BJ (cell line): ENCODE measurements at regions not wholly inside any gene's neighbourhood (a gene's known extent, or its start where the extent isn't known, plus 50 kb on each side); places are given as distances from the start of the nearest gene placed in this dataset.

Experiments used
- CTCF ChIA-PET: fragments of 350-600 bp; formaldehyde crosslinking; extraction: SDS; loops from one replicate; lab custom pipeline; 2021; ENCODE audit warnings: antibody characterized with exemption, inconsistent platforms; lab: Yijun Ruan, JAX
- POLR2A ChIA-PET: fragments of 300-600 bp; sonication (Branson Sonifier 250); formaldehyde crosslinking; extraction: SDS; loops from one replicate; lab custom pipeline; 2021; ENCODE audit warnings: antibody characterized with exemption; lab: Charles Lee
- DNase-seq: peaks from one replicate; pipeline ENCODE4 v3.0.0-alpha.2; 2011; ENCODE audit warnings: low read depth
- H3K27me3 ChIP-seq: 2 replicates; pipeline ENCODE4 v1.6.0; 2011; ENCODE audit warnings: low read length; ENCODE audit not compliant: control insufficient read depth, insufficient read depth
- H3K36me3 ChIP-seq: 2 replicates; pipeline ENCODE4 v1.5.1; 2011; ENCODE audit warnings: low read length; ENCODE audit not compliant: control insufficient read depth, insufficient read depth
- H3K4me3 ChIP-seq: 2 replicates; pipeline ENCODE4 v1.5.1; 2011; ENCODE audit warnings: low read depth, mild to moderate bottlenecking, control low read depth, low read length
- TF ChIP-seq, protein P1 (sequence below): IDR thresholded peaks from 2 replicates; pipeline ENCODE4 v1.5.1; 2011; ENCODE audit warnings: low read depth, mild to moderate bottlenecking, control low read depth, inconsistent platforms, low read length, moderate library complexity; ENCODE audit not compliant: insufficient read depth

DNA sequence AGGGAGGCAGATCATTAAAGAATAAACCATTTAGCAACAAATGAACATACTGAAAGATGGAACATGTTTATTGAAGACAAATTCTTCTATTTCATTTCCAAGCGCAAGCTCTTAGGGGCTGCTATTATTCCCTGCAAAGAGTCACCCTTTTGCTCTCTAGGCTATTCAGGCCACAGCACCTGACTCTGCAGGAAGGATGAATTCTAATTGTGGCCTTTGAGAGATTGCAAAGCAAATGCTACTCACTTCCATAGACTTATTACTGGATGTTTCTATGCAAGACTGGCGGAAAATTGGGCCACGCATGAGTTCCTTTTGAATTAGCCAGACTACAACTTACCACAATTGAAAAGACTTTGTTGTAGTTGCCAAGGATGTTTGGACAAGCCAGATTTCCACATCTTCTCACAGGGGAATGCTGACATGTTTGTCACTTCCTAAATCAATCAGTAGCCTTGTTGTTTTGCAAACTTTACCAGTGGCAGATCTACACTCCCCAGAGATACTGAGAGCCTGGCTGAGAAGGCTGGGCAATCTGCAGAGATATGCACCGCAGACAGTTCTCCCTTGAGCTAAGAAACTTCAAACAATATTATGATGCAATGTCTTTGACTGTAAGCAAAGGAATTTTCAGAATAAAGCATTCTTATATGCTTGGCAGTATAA lies 334.3 kb upstream of the SYT1 start:
- TF ChIP-seq, protein P1, sequence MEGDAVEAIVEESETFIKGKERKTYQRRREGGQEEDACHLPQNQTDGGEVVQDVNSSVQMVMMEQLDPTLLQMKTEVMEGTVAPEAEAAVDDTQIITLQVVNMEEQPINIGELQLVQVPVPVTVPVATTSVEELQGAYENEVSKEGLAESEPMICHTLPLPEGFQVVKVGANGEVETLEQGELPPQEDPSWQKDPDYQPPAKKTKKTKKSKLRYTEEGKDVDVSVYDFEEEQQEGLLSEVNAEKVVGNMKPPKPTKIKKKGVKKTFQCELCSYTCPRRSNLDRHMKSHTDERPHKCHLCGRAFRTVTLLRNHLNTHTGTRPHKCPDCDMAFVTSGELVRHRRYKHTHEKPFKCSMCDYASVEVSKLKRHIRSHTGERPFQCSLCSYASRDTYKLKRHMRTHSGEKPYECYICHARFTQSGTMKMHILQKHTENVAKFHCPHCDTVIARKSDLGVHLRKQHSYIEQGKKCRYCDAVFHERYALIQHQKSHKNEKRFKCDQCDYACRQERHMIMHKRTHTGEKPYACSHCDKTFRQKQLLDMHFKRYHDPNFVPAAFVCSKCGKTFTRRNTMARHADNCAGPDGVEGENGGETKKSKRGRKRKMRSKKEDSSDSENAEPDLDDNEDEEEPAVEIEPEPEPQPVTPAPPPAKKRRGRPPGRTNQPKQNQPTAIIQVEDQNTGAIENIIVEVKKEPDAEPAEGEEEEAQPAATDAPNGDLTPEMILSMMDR = no peak
- ChIA-PET POLR2A (interaction anchor here (0.5 to 0.6 kb wide), 2 partner anchors 380 to 588 kb away, joined by 4 to 8 read pairs; no protein-coding TSS in a partner anchor), CTCF (no interaction called here)
- DNase-seq = peak; percentile 9
- H3K36me3 ChIP-seq = no peaks in the 10 kb centered on the region
- H3K4me3 ChIP-seq = no peak overlapping the region
- peaks cover 2% of the 10 kb centered on the region; the same call in 1 of the 2 replicates for H3K27me3 ChIP-seq

DNA sequence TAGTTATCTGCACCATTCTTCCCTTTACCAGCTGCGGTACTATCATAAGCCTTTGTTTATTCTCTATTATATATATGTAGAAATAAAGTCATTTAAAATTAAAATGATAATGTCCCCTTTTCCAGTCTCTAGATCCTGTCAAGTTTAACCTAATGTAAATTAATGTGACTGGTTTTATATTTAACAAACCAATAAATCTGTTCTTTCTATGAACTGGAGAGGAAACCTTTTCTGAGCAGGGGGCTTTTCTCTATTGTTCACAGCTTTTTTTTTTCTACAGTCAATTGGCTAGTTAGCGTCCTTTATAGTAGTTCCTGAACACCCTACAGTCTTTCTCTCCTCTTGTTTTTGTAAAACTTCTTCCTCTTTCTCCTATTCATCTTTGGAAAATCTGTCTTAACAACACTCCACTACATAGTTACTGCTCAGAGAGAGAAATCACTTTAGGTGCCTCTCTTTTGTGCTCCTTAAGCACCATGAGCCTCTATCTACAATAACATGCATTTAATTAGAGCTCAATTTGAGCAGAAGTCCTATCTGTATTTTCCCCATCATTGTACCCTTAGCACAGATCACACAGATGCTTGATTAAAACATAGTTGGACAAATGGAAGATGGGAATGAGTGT lies 332.6 kb upstream of the SYT1 start:
- ChIA-PET CTCF (no interaction called here), POLR2A (no interaction called here)
- Histone ChIP-seq H3K4me3 (no peak overlapping the region), H3K27me3 (peaks cover 2% of the 10 kb centered on the region; the same call in 1 of the 2 replicates), H3K36me3 (no peaks in the 10 kb centered on the region)
- TF ChIP-seq, protein P1 = no peak
- DNase-seq = no peak

DNA sequence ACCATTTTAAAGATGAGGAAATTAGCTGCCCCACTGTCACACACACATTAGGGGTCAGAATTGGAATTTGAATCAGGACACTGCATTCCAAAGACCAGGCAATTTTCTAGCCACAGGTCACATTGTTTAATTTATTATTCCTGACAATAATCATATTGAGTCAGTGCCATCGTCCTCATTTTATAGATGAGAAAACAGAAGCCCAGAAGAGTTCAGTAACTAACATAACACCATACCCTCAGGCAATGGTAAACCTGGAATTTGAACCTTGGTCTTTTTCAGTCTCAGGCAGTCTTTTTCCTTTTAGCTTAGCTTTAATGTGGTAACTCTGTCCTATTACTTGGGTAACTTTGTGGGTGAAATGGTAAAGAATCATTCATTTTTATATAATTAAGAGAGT lies 330.3 kb upstream of the SYT1 start:
- DNase-seq = no peak
- POLR2A ChIA-PET = no interaction called here
- Histone ChIP-seq H3K4me3 (no peak overlapping the region), H3K36me3 (no peaks in the 10 kb centered on the region), H3K27me3 (peaks cover 2% of the 10 kb centered on the region; the same call in 1 of the 2 replicates)
- CTCF ChIA-PET = no interaction called here
- TF ChIP-seq, protein P1 = no peak

DNA sequence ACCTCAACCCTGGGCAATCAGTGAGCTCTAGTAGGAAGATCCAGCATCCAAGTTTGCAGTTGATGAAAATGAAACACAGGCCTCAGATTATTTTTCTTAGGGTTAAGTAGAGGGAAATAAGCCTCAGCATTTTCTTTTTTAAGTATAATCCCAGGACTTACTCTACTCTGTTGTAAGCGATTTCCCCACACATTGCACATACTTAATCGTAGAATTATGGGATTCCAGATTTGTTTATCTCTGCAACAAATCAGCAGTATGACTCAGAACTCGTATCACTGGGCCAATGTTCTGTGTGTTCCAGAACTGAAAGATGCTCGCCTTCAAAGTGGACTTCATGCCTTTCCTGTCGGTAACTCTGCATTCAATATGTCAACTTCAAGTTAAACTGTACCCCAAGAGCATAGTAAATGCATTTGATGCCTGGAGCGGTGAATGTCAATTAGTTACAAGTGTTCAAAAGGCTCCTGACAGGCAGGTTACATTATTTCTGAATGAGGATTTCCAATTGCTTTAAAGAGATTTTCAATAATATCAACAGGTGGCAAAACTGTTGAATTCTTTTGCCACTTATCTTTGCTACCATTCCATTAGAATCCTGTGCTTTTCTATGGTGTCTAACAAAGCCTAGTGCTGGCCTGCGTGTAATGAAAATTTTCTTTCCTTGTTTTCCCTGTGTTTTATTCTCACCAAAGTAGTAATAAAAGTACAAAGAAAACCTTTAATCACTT lies 323.8 kb upstream of the SYT1 start:
- Histone ChIP-seq H3K36me3 (no peaks in the 10 kb centered on the region), H3K27me3 (no peaks in the 10 kb centered on the region), H3K4me3 (no peak overlapping the region)
- TF ChIP-seq, protein P1 = no peak
- POLR2A ChIA-PET = no interaction called here
- DNase-seq = peak; percentile 22
- CTCF ChIA-PET = interaction anchor here (0.6 kb wide), 1 partner anchor 16 kb away, joined by 4 read pairs; no protein-coding TSS in a partner anchor

DNA sequence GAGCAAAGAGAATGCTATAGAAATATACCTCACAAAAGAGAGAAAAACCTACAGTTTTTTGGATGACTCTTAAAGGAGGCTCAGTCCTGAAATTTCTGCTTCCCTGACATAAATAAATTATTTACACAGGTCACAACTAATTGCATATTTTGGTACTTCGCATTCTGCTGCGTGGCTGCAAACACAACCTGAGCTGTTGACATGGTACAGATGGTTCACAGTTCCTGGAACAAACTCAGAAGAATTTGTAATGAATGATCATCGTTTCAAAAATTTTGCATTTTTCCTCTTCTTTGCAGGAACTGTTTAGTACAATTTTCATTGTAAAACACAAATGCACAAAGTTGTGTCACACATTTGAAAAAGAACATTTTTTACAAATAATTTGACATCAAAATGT lies 313.7 kb upstream of the SYT1 start:
- CTCF ChIA-PET = no interaction called here
- Histone ChIP-seq H3K36me3 (no peaks in the 10 kb centered on the region), H3K4me3 (no peak overlapping the region), H3K27me3 (no peaks in the 10 kb centered on the region)
- POLR2A ChIA-PET = no interaction called here
- TF ChIP-seq, protein P1 = no peak
- no peak for DNase-seq
